Mucosa of stomach (tissue), 1 donor: ENCODE measurements at regions not wholly inside any gene's neighbourhood (a gene's known extent, or its start where the extent isn't known, plus 50 kb on each side); places are given as distances from the start of the nearest gene placed in this dataset.

Experiments
- H3K27me3 ChIP-seq: one replicate; pipeline ENCODE4 v1.7.0; 2013; ENCODE audit warnings: mild to moderate bottlenecking, low read length; ENCODE audit not compliant: control insufficient read depth, insufficient read depth
- H3K36me3 ChIP-seq: one replicate; pipeline ENCODE4 v1.7.0; 2013; ENCODE audit warnings: low read length; ENCODE audit not compliant: control insufficient read depth, insufficient read depth
- H3K4me1 ChIP-seq: one replicate; pipeline ENCODE4 v1.7.0; 2013; ENCODE audit warnings: mild to moderate bottlenecking, low read length; ENCODE audit not compliant: control insufficient read depth, insufficient read depth
- H3K4me3 ChIP-seq: one replicate; pipeline ENCODE4 v1.7.0; 2013; ENCODE audit warnings: low read length
- H3K9ac ChIP-seq: one replicate; pipeline ENCODE4 v1.7.0; 2013; ENCODE audit warnings: mild to moderate bottlenecking, low read length, moderate library complexity
- H3K9me3 ChIP-seq: one replicate; pipeline ENCODE4 v1.7.0; 2013; ENCODE audit warnings: mild to moderate bottlenecking, low read length, moderate library complexity; ENCODE audit not compliant: control insufficient read depth
- donor health status: Pancreatic carcinoma.

DNA sequence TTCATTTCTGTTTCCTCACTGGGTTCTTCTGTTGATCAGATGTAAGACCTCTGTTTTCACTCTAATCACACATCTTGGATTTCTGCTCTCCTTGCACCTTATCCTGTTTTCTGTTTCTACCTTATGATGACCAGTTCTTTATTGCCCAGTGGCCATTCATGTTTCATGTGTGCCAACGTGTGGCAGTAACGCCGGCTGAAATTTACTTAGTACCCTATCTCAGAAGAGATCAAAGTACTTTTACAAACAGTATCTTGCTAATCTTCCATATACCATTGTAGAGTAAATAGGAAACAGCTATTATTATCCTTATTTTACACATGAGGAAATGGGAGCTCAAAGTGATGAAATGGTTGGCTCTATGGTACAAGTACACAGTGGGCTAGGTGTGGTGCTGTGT lies 74.0 kb downstream of the GATA3 start:
- Histone ChIP-seq H3K4me1 (no peaks in the 10 kb centered on the region), H3K9me3 (no peaks in the 10 kb centered on the region), H3K9ac (no peak overlapping the region), H3K27me3 (no peaks in the 10 kb centered on the region), H3K4me3 (no peak overlapping the region), H3K36me3 (no peaks in the 10 kb centered on the region)

DNA sequence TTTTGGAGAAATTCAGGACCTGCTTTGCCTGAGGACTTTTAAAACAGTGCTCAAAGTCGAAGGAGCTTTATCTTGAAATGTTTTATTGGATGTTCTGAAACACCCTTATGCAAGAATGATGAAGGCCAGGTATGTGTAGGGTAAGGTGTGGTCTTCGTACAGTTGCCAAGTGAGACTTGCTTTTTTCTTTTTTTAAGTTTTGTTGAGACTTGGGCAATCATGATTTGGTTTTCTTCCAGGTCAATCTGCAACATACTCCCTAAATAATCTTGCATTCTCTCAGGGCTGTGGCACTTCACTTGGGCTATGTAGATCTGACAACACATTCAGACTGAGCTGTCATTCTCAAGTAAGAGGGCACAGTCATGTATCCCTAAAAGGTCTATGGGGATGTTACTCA lies 75.0 kb downstream of the GATA3 start:
- Histone ChIP-seq H3K4me3 (no peak overlapping the region), H3K9me3 (no peaks in the 10 kb centered on the region), H3K27me3 (no peaks in the 10 kb centered on the region), H3K9ac (no peak overlapping the region), H3K36me3 (no peaks in the 10 kb centered on the region), H3K4me1 (no peaks in the 10 kb centered on the region)

DNA sequence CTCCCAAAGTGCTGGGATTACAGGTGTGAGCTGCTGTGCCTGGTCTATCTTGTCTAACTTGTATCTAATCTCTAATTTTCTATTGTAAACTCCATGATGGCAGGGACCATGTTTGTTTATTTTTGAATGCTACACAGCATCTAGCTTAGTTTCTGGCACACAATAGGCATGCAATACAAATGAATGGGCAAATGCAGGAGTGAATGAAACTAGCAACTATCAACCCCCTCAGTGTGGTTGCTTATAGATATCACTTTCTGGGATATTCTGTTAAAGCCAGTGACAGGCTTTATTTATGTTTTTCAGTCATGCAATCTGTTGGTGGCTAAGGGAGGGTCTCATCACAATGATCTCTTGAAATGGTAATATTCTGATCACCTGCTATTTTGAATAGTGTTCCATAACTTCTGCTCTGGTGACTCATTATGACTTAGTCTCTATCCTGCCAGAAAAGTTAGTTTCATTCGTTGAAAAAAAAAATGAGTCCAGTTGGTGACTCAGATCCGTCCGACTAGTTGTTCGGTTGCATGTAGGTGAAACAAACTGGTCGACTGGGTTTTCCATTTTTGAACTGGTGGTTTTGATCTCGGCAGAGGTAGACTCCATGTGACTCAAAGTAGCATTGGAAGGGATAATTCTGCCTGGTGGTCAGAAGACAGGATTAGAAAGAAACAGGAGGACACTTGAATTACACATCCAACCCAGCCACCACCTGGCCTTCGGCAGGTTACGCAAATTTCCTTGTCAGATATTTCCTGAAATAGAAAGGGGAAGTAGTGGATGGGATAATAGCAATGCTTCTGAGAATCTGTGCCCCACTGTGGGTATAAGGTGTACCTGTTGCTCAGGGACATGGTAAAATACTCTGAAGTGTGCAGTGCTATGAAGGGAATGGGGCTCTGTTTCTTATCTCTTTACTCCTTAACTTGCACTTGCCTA lies 76.8 kb downstream of the GATA3 start:
- H3K4me3 ChIP-seq, result no peak overlapping the region
- H3K36me3 ChIP-seq, result no peaks in the 10 kb centered on the region
- H3K9me3 ChIP-seq, result no peaks in the 10 kb centered on the region
- H3K9ac ChIP-seq, result no peak overlapping the region
- H3K27me3 ChIP-seq, result no peaks in the 10 kb centered on the region
- H3K4me1 ChIP-seq, result no peaks in the 10 kb centered on the region

DNA sequence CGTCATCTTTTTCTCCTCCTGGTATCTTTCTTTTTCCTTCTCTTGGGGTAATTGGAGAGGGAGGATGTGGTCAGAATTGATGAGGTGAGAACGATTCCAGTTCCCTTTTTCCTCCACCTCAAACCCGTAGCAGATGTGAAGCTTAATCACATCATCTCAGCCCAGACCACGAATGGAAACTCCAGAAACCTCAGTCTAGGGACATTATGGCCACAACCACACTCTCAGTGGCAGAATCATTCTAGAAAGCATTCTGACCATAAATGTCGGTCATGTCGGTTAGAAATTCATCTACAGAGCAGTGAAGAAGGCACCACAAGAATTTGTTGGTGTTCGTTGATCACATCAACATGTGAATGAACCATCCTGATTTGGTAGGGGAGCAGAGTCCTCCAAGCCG lies 78.7 kb downstream of the GATA3 start:
- Histone ChIP-seq H3K4me1 (no peaks in the 10 kb centered on the region), H3K4me3 (no peak overlapping the region), H3K9ac (no peak overlapping the region), H3K9me3 (no peaks in the 10 kb centered on the region), H3K27me3 (no peaks in the 10 kb centered on the region), H3K36me3 (no peaks in the 10 kb centered on the region)

DNA sequence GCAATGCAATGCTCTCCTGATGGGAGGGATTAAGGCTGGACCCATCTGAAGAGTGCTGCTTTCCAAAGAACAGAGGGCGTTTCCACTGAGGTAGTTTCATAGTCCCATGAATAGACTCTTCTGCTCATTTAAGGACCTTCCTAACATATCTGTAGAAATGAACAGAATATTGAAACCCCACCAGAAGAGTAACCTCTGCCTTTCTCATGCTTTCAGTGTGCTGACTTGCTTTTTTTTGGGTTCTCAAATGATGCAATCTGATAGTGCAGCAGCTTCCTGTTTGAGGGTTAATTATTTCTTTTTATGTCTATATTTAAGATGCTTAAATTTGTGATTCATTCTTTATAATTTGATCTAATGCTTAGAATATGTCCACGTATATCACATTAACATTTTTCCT lies 82.2 kb downstream of the GATA3 start:
- Histone ChIP-seq H3K4me1 (no peaks in the 10 kb centered on the region), H3K9me3 (no peaks in the 10 kb centered on the region), H3K9ac (no peak overlapping the region), H3K4me3 (no peak overlapping the region), H3K27me3 (no peaks in the 10 kb centered on the region), H3K36me3 (no peaks in the 10 kb centered on the region)

DNA sequence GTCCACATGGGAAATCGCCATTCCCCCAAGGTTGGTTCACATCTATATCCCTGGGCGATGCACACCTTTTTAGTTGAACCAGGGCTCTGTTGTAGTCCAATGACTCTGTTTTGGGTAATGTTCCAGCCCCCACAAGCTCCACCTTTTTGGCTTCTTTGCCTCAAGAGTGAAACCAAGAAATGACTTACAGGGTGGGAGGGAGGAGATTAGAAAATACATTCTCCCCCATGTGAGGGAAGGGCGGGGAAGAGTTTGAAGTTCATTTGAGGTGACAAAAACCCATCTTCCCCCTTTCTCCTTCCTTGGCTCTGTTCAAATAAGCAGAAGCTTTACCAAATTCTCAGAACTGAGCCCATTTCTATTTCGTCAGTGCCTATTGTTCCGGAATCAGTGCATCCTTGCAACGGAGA lies 82.8 kb downstream of the GATA3 start:
- Histone ChIP-seq H3K9ac (no peak overlapping the region), H3K4me1 (no peaks in the 10 kb centered on the region), H3K36me3 (no peaks in the 10 kb centered on the region), H3K4me3 (no peak overlapping the region), H3K9me3 (no peaks in the 10 kb centered on the region), H3K27me3 (no peaks in the 10 kb centered on the region)

DNA sequence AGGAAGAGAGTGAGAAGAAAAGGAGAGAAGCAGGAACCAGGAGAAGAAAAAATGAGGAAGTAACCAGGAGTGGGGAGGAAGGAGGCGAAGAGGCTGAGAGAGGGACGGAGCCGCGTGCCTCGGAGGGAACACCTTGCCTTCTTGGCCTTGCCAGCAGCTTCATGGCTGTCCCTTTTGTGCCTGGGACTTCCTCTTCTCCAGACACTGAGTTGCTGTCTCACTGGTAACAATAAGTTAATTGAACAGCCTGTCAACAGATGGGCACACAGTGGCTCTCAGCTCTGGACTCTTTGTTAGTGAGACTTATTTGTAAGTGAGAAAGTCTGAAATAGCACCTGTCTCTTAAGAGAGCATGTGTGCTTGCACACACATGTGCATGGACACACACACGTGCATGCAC lies 83.2 kb downstream of the GATA3 start:
- Histone ChIP-seq H3K27me3 (no peaks in the 10 kb centered on the region), H3K4me1 (no peaks in the 10 kb centered on the region), H3K4me3 (no peak overlapping the region), H3K36me3 (no peaks in the 10 kb centered on the region), H3K9me3 (no peaks in the 10 kb centered on the region), H3K9ac (no peak overlapping the region)

DNA sequence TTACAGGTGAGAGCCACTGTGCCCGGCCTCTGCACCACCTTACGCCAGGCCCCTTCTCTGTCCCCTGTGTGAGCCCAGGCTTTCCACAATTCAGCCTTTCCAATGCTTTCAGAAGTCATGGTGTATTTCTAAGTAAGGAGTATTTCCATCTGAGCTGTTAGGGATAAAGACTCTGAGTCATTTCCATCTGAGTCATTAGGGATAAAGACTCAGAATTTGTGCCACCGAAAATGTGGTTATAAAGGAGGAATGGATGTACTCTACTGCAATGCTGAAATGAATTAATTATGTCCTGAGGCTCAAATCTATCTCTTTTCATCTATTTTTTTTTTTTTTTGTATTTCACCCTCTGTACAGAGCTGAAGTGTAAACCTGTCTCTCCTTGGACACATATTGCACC lies 84.0 kb downstream of the GATA3 start:
- H3K9ac ChIP-seq, result no peak overlapping the region
- H3K27me3 ChIP-seq, result no peaks in the 10 kb centered on the region
- no peak overlapping the region for H3K4me3 ChIP-seq
- H3K36me3 ChIP-seq, result no peaks in the 10 kb centered on the region
- H3K4me1 ChIP-seq, result no peaks in the 10 kb centered on the region
- H3K9me3 ChIP-seq, result no peaks in the 10 kb centered on the region

DNA sequence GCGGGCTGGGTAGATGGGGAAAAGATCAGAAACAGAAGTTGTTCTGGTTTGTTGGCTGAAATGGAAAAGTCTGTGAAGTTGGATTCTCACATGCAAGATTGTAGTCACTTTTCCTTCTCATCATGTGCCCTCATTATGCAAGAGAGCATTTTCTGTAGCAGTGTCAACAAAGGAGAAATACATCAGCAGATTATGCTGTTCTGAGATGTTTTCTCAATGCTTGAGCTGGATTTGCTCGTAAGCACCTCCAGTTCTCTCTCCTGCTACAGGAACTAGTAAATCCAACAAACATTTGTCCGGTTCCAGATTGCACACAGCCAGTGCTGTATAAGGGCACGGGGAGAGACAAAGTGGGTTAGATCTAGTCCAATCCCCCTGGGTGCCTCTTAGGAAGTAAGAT lies 90.0 kb downstream of the GATA3 start:
- Histone ChIP-seq H3K9me3 (no peaks in the 10 kb centered on the region), H3K4me1 (no peaks in the 10 kb centered on the region), H3K36me3 (no peaks in the 10 kb centered on the region), H3K27me3 (no peaks in the 10 kb centered on the region), H3K9ac (no peak overlapping the region), H3K4me3 (no peak overlapping the region)

DNA sequence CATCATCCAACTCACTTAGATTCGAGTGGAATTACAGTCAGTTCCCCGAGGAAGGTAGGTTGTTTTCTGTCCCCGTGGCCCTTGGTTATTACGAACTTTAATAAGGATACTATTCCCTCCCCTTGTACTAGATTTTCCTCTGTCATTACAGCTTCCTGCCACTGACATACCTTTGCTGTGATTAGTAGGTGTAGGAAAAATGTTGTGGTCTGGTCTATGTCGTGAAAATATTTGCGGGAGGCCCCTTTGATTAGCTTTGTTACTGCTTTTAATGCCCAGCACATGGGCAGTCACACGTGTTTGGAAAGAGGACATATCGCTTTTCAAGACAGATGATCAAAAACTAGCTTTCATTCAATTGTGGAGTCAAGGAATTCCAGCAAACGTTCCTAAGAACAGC lies 92.2 kb downstream of the GATA3 start:
- no peaks in the 10 kb centered on the region for H3K36me3 ChIP-seq
- H3K9me3 ChIP-seq, result no peaks in the 10 kb centered on the region
- no peaks in the 10 kb centered on the region for H3K27me3 ChIP-seq
- H3K9ac ChIP-seq, result no peak overlapping the region
- no peaks in the 10 kb centered on the region for H3K4me1 ChIP-seq
- H3K4me3 ChIP-seq, result no peak overlapping the region

DNA sequence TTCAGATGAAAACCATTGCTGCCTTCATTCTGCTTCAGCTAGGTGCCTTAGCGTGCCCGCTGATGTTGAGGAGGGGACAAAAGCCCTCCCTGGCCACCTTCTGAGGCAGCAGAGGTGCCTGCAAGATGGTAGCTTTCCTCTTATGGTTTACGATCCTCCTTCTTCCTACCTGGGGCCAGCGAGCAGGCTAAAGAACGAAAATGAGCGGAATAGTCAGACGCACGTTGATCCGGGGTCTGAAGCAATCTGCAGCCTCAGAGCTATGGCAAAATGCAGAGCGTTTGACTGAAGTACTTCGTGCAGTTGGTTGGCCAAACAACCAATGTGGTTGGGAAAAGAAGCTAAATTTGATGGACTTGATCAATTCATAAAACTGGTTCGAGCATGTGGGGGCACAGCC lies 95.5 kb downstream of the GATA3 start:
- H3K4me1 ChIP-seq, result no peaks in the 10 kb centered on the region
- no peak overlapping the region for H3K9ac ChIP-seq

DNA sequence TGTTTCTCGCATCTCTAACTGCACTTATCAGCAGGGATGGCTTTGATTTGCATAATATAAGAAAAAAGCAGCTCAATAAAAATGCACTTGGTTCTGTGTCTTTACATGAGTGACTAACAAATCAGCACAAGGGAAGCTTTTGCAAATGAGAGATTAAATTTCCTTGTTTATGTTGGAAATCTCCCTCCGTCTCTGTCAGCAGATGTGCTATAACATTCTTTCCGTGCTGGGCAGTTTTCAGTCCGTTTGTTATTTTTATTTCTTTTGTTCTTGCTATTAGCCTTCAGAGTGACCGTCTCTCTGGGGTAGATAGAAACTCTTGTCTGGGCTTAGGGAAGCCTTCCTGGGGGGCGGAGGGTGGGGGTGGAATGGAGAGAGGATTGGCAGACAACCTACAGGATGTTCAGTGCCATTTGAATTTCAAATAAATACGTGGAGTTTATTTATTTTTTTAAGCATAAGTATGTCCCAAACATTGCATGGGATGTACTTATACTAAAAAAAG lies 96.0 kb downstream of the GATA3 start:
- H3K27me3 ChIP-seq, result no peaks in the 10 kb centered on the region
- H3K9me3 ChIP-seq, result no peaks in the 10 kb centered on the region
- H3K4me3 ChIP-seq, result no peak overlapping the region
- H3K4me1 ChIP-seq, result no peaks in the 10 kb centered on the region
- no peak overlapping the region for H3K9ac ChIP-seq
- no peaks in the 10 kb centered on the region for H3K36me3 ChIP-seq

More for the DNA sequence above, 95.5 kb downstream of the GATA3 start:
- no peaks in the 10 kb centered on the region for H3K9me3 ChIP-seq
- no peaks in the 10 kb centered on the region for H3K27me3 ChIP-seq
- no peak overlapping the region for H3K4me3 ChIP-seq
- no peaks in the 10 kb centered on the region for H3K36me3 ChIP-seq
